ENCODE measurements at regions not wholly inside any gene's neighbourhood (a gene's known extent, or its start where the extent isn't known, plus 50 kb on each side); places are given as distances from the start of the nearest gene placed in this dataset.

DNA sequence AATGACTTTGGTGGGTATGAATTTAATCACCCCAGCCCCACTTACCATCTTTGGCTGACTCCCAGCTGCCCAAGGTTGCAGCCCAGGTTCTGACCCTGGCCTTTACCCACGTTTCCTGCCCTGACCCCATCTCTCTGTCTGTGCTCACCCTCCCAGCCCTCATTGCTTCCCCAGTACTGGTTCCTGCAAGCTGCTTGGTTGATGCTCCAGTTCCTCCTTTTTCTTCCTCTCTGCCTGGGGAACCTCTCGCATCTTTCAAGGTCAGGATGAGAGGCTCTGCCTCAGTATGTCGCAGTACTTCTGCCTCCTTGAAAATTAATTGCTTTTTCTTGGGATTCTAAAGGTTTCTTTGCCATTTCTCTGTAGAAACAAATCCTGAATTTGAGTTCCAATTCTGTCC, 263.8 kb upstream of the ZNF32 start:
- no peaks in the 10 kb centered on the region for H3K27me3 ChIP-seq
- 83% methylated on average over 3 of the region's 3 CpGs for WGBS, 2 donors
- H3K27ac ChIP-seq = no peak overlapping the region
- intact Hi-C loops (cut with DNase I) = no loop called here
- H3K4me1 ChIP-seq = peaks cover 0 to 14% (median 7%) of the 10 kb centered on the region in 3 donors
- TF ChIP-seq POLR2A (IDR thresholded peaks at IDR 0.05) (no peak), CTCF (IDR thresholded peaks at IDR 0.05) (no peak)
- H3K4me3 ChIP-seq = no peak overlapping the region
- no peak for DNase-seq
- H3K36me3 ChIP-seq = no peaks in the 10 kb centered on the region
- no peaks in the 10 kb centered on the region for H3K9me3 ChIP-seq

- no peak overlapping the region for H3K4me3 ChIP-seq
- H3K27ac ChIP-seq = peak overlapping the region in 3 of 4 donors; percentile 45 to 51 (median 47)
- no peaks in the 10 kb centered on the region for H3K9me3 ChIP-seq
- peaks cover 0 to 4% (median 0%) of the 10 kb centered on the region in 4 donors for H3K27me3 ChIP-seq
- no peak for DNase-seq
- TF ChIP-seq POLR2A (IDR thresholded peaks at IDR 0.05) = no peak
- TF ChIP-seq CTCF (IDR thresholded peaks at IDR 0.05) = no peak
- 61 to 69% methylated on average over 4 to 8 of the region's 8 CpGs for WGBS, 2 donors
- H3K36me3 ChIP-seq = no peaks in the 10 kb centered on the region
- intact Hi-C loops (cut with DNase I) = no loop called here
- peaks cover 0 to 30% (median 7%) of the 10 kb centered on the region in 3 donors for H3K4me1 ChIP-seq
These were observed 257.8 kb upstream of the ZNF32 start for GRCh38 chr10:43906490-43906889.

GRCh38 chr10:43905512-43906236, 257.0 kb upstream of the ZNF32 start:
- intact Hi-C loops (cut with DNase I) = no loop called here
- WGBS, 2 donors = 44 to 51% methylated on average over 10 of the region's 10 CpGs
- no peak for TF ChIP-seq CTCF (IDR thresholded peaks at IDR 0.05)
- no peak for TF ChIP-seq POLR2A (IDR thresholded peaks at IDR 0.05)
- DNase-seq = no peak
- Histone ChIP-seq H3K36me3 (no peaks in the 10 kb centered on the region), H3K4me3 (no peak overlapping the region), H3K27me3 (peaks cover 0 to 4% (median 0%) of the 10 kb centered on the region in 4 donors), H3K9me3 (no peaks in the 10 kb centered on the region), H3K4me1 (peaks cover 0 to 25% (median 6%) of the 10 kb centered on the region in 3 donors), H3K27ac (peak overlapping the region in 3 of 4 donors; percentile 45 to 51 (median 47))

- Histone ChIP-seq H3K9me3 (no peaks in the 10 kb centered on the region), H3K27ac (peak overlapping the region in 1 of 4 donors; percentile 12), H3K4me3 (no peak overlapping the region), H3K4me1 (peaks cover 0 to 17% (median 0%) of the 10 kb centered on the region in 3 donors), H3K36me3 (no peaks in the 10 kb centered on the region), H3K27me3 (peaks cover 0 to 4% (median 0%) of the 10 kb centered on the region in 4 donors)
- TF ChIP-seq CTCF (IDR thresholded peaks at IDR 0.05) = no peak
- TF ChIP-seq POLR2A (IDR thresholded peaks at IDR 0.05) = no peak
- no peak for DNase-seq
- intact Hi-C loops (cut with DNase I) = no loop called here
- 72 to 79% methylated on average over 9 of the region's 9 CpGs for WGBS, 2 donors
These were observed 256.2 kb upstream of the ZNF32 start for GRCh38 chr10:43904844-43905243.

DNA sequence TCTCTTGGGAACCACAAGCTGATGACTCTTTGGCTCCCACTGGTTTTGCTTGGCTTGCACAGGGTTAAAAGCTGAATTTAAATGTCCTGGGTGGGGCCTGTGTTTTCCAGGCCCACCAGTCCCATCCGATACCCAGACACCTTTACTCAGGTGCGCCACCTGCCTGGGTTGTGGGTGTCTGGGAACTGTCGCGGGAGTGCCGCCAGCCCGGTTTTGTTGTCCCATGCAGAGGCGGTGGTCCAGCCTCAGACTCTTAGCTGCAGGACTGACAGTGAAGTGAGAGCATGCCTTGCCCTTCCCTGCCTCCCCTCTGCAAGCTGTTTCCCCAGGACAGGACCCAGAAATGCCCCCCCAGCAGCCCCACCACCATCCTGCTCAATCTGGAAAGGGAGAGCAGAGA, 255.6 kb upstream of the ZNF32 start:
- Histone ChIP-seq H3K9me3 (no peaks in the 10 kb centered on the region), H3K27ac (no peak overlapping the region), H3K4me1 (peaks cover 0 to 20% (median 2%) of the 10 kb centered on the region in 3 donors), H3K36me3 (no peaks in the 10 kb centered on the region), H3K27me3 (peaks cover 0 to 4% (median 0%) of the 10 kb centered on the region in 4 donors), H3K4me3 (no peak overlapping the region)
- intact Hi-C loops (cut with DNase I) = no loop called here
- WGBS, 2 donors = 67 to 90% methylated on average over 1 to 7 of the region's 7 CpGs
- TF ChIP-seq CTCF (IDR thresholded peaks at IDR 0.05) (no peak), POLR2A (IDR thresholded peaks at IDR 0.05) (no peak)
- no peak for DNase-seq
